ENCODE measurements at regions not wholly inside any gene's neighbourhood (a gene's known extent, or its start where the extent isn't known, plus 50 kb on each side); places are given as distances from the start of the nearest gene placed in this dataset.

- H3K27ac ChIP-seq (ENCODE audit: insufficient read depth in 1 of 2, low read depth in 1 of 2, low read length in 2 of 2, poor library complexity in 1 of 2, severe bottlenecking in 2 of 2): no peak overlapping the region
- CTCF ChIA-PET: no interaction called here
- H3K4me3 ChIP-seq (ENCODE audit: control insufficient read depth in 1 of 7, extremely low read depth in 1 of 7, insufficient read depth in 4 of 7, low read depth in 2 of 7, low read length in 6 of 7): no peak overlapping the region
- no peaks in the 10 kb centered on the region for H3K4me1 ChIP-seq (ENCODE audit: control extremely low read depth in 1 of 4, control insufficient read depth in 4 of 4, insufficient read depth in 4 of 4, low read length in 3 of 4)
- POLR2A ChIA-PET: no interaction called here
- no peaks in the 10 kb centered on the region for H3K36me3 ChIP-seq (ENCODE audit: control insufficient read depth in 4 of 4, insufficient read depth in 4 of 4, low read length in 3 of 4)
- 93% methylated on average over 3 of the region's 3 CpGs for WGBS (ENCODE audit: insufficient coverage)
- H3K9me3 ChIP-seq (ENCODE audit: control extremely low read depth in 1 of 5, control insufficient read depth in 4 of 5, insufficient read depth in 2 of 5, low read depth in 1 of 5, low read length in 4 of 5): no peaks in the 10 kb centered on the region
- no peak for DNase-seq
- no peaks in the 10 kb centered on the region for H3K27me3 ChIP-seq (replicated peaks in 2 of 5; ENCODE audit: control insufficient read depth in 4 of 5, insufficient read depth in 5 of 5, low read length in 4 of 5)
These were observed 439.3 kb upstream of the CTNND2 start for GRCh38 chr5:12343558-12343957.

GRCh38 chr5:12335938-12336337 is 431.7 kb upstream of the CTNND2 start:
- ChIA-PET POLR2A (no interaction called here), CTCF (no interaction called here)
- DNase-seq: no peak
- H3K4me3 ChIP-seq (ENCODE audit: control insufficient read depth in 1 of 7, extremely low read depth in 1 of 7, insufficient read depth in 4 of 7, low read depth in 2 of 7, low read length in 6 of 7): no peak overlapping the region
- no peak overlapping the region for H3K27ac ChIP-seq (ENCODE audit: insufficient read depth in 1 of 2, low read depth in 1 of 2, low read length in 2 of 2, poor library complexity in 1 of 2, severe bottlenecking in 2 of 2)
- H3K27me3 ChIP-seq (replicated peaks in 2 of 5; ENCODE audit: control insufficient read depth in 4 of 5, insufficient read depth in 5 of 5, low read length in 4 of 5): no peaks in the 10 kb centered on the region
- H3K4me1 ChIP-seq (ENCODE audit: control extremely low read depth in 1 of 4, control insufficient read depth in 4 of 4, insufficient read depth in 4 of 4, low read length in 3 of 4): no peaks in the 10 kb centered on the region
- WGBS (ENCODE audit: insufficient coverage): 63% methylated on average over 1 of the region's 3 CpGs
- H3K36me3 ChIP-seq (ENCODE audit: control insufficient read depth in 4 of 4, insufficient read depth in 4 of 4, low read length in 3 of 4): no peaks in the 10 kb centered on the region
- H3K9me3 ChIP-seq (ENCODE audit: control extremely low read depth in 1 of 5, control insufficient read depth in 4 of 5, insufficient read depth in 2 of 5, low read depth in 1 of 5, low read length in 4 of 5): no peaks in the 10 kb centered on the region

GRCh38 chr5:12332480-12332879 is 428.2 kb upstream of the CTNND2 start:
- Histone ChIP-seq H3K4me1 (ENCODE audit: control extremely low read depth in 1 of 4, control insufficient read depth in 4 of 4, insufficient read depth in 4 of 4, low read length in 3 of 4) (no peaks in the 10 kb centered on the region), H3K9me3 (ENCODE audit: control extremely low read depth in 1 of 5, control insufficient read depth in 4 of 5, insufficient read depth in 2 of 5, low read depth in 1 of 5, low read length in 4 of 5) (peaks cover 0 to 2% (median 0%) of the 10 kb centered on the region in 5 experiments), H3K27me3 (replicated peaks in 2 of 5; ENCODE audit: control insufficient read depth in 4 of 5, insufficient read depth in 5 of 5, low read length in 4 of 5) (no peaks in the 10 kb centered on the region), H3K4me3 (ENCODE audit: control insufficient read depth in 1 of 7, extremely low read depth in 1 of 7, insufficient read depth in 4 of 7, low read depth in 2 of 7, low read length in 6 of 7) (no peak overlapping the region), H3K36me3 (ENCODE audit: control insufficient read depth in 4 of 4, insufficient read depth in 4 of 4, low read length in 3 of 4) (no peaks in the 10 kb centered on the region), H3K27ac (ENCODE audit: insufficient read depth in 1 of 2, low read depth in 1 of 2, low read length in 2 of 2, poor library complexity in 1 of 2, severe bottlenecking in 2 of 2) (no peak overlapping the region)
- DNase-seq: no peak
- ChIA-PET POLR2A (no interaction called here), CTCF (no interaction called here)
- WGBS (ENCODE audit: insufficient coverage): 32% methylated on average over 3 of the region's 3 CpGs

DNA sequence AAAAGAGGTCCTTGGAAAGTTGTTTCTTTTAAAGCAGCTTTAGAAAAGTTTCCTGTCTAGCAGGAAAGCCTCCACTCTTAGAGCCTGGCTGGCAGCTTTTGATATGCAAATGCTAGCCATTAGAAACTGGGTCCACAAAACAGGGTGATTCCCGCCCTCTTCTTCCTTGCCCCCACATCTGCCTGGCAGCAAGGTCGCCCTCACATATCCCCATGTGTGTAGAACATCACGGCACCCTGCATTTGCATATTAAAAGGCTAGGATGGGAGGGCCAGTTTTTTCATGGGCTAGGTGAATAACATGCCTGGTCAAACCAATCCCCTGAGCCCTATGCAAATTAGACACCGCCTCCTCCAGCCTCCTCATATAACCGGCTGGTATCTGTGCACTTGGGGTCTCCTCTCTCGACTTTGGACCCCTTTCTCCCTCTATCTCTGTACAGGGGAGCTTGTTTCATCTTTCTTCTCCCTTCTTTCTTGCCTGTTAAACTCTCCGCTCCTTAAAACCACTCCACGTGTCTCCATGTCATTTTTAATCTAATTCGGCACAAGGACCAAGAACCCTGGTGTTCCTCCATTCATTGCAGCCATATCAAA is 426.8 kb upstream of the CTNND2 start:
- no peak overlapping the region for H3K27ac ChIP-seq (ENCODE audit: insufficient read depth in 1 of 2, low read depth in 1 of 2, low read length in 2 of 2, poor library complexity in 1 of 2, severe bottlenecking in 2 of 2)
- H3K27me3 ChIP-seq (replicated peaks in 2 of 5; ENCODE audit: control insufficient read depth in 4 of 5, insufficient read depth in 5 of 5, low read length in 4 of 5): no peaks in the 10 kb centered on the region
- ChIA-PET POLR2A (no interaction called here), CTCF (no interaction called here)
- 81% methylated on average over 7 of the region's 9 CpGs for WGBS (ENCODE audit: insufficient coverage)
- no peak overlapping the region for H3K4me3 ChIP-seq (ENCODE audit: control insufficient read depth in 1 of 7, extremely low read depth in 1 of 7, insufficient read depth in 4 of 7, low read depth in 2 of 7, low read length in 6 of 7)
- no peaks in the 10 kb centered on the region for H3K4me1 ChIP-seq (ENCODE audit: control extremely low read depth in 1 of 4, control insufficient read depth in 4 of 4, insufficient read depth in 4 of 4, low read length in 3 of 4)
- DNase-seq: no peak
- H3K36me3 ChIP-seq (ENCODE audit: control insufficient read depth in 4 of 4, insufficient read depth in 4 of 4, low read length in 3 of 4): no peaks in the 10 kb centered on the region
- H3K9me3 ChIP-seq (ENCODE audit: control extremely low read depth in 1 of 5, control insufficient read depth in 4 of 5, insufficient read depth in 2 of 5, low read depth in 1 of 5, low read length in 4 of 5): peaks cover 0 to 2% (median 0%) of the 10 kb centered on the region in 5 experiments

- H3K9me3 ChIP-seq (ENCODE audit: control extremely low read depth in 1 of 5, control insufficient read depth in 4 of 5, insufficient read depth in 2 of 5, low read depth in 1 of 5, low read length in 4 of 5): peaks cover 0 to 2% (median 0%) of the 10 kb centered on the region in 5 experiments
These were observed 426.1 kb upstream of the CTNND2 start for GRCh38 chr5:12330381-12330780.

GRCh38 chr5:12323637-12324229 is 419.5 kb upstream of the CTNND2 start:
- DNase-seq: no peak
- H3K4me1 ChIP-seq (ENCODE audit: control extremely low read depth in 1 of 4, control insufficient read depth in 4 of 4, insufficient read depth in 4 of 4, low read length in 3 of 4): no peaks in the 10 kb centered on the region
- H3K36me3 ChIP-seq (ENCODE audit: control insufficient read depth in 4 of 4, insufficient read depth in 4 of 4, low read length in 3 of 4): no peaks in the 10 kb centered on the region

More at GRCh38 chr5:12330381-12330780, 426.1 kb upstream of the CTNND2 start:
- Histone ChIP-seq H3K27ac (ENCODE audit: insufficient read depth in 1 of 2, low read depth in 1 of 2, low read length in 2 of 2, poor library complexity in 1 of 2, severe bottlenecking in 2 of 2) (no peak overlapping the region), H3K4me1 (ENCODE audit: control extremely low read depth in 1 of 4, control insufficient read depth in 4 of 4, insufficient read depth in 4 of 4, low read length in 3 of 4) (no peaks in the 10 kb centered on the region), H3K4me3 (ENCODE audit: control insufficient read depth in 1 of 7, extremely low read depth in 1 of 7, insufficient read depth in 4 of 7, low read depth in 2 of 7, low read length in 6 of 7) (no peak overlapping the region), H3K36me3 (ENCODE audit: control insufficient read depth in 4 of 4, insufficient read depth in 4 of 4, low read length in 3 of 4) (no peaks in the 10 kb centered on the region), H3K27me3 (replicated peaks in 2 of 5; ENCODE audit: control insufficient read depth in 4 of 5, insufficient read depth in 5 of 5, low read length in 4 of 5) (no peaks in the 10 kb centered on the region)
- ChIA-PET POLR2A (no interaction called here), CTCF (no interaction called here)
- no peak for DNase-seq
- WGBS (ENCODE audit: insufficient coverage): no CpG with 5 or more reads among the region's 4 CpGs

DNA sequence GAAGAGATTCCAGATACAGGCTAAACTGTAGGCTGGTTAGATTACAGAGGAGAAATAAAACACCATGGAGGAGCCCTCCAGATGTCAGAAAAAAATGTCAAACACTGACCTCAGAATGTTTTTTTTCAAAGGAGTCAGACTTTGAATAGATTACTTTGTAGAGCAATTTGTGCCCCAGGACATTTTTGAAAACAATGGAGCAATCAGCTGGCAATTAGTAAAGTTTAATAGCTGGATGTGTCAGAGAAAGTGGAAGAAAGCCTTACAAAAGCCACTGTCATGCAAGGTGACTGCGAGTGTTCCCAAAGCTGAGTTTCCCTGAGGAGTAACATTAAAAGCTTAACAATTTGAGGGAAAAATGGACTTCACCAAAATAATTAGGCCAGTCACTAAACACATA is 417.8 kb upstream of the CTNND2 start:
- Histone ChIP-seq H3K27ac (ENCODE audit: insufficient read depth in 1 of 2, low read depth in 1 of 2, low read length in 2 of 2, poor library complexity in 1 of 2, severe bottlenecking in 2 of 2) (no peak overlapping the region), H3K36me3 (ENCODE audit: control insufficient read depth in 4 of 4, insufficient read depth in 4 of 4, low read length in 3 of 4) (no peaks in the 10 kb centered on the region), H3K4me1 (ENCODE audit: control extremely low read depth in 1 of 4, control insufficient read depth in 4 of 4, insufficient read depth in 4 of 4, low read length in 3 of 4) (no peaks in the 10 kb centered on the region), H3K9me3 (ENCODE audit: control extremely low read depth in 1 of 5, control insufficient read depth in 4 of 5, insufficient read depth in 2 of 5, low read depth in 1 of 5, low read length in 4 of 5) (no peaks in the 10 kb centered on the region), H3K4me3 (ENCODE audit: control insufficient read depth in 1 of 7, extremely low read depth in 1 of 7, insufficient read depth in 4 of 7, low read depth in 2 of 7, low read length in 6 of 7) (no peak overlapping the region), H3K27me3 (replicated peaks in 2 of 5; ENCODE audit: control insufficient read depth in 4 of 5, insufficient read depth in 5 of 5, low read length in 4 of 5) (no peaks in the 10 kb centered on the region)
- 86% methylated on average over 1 of the region's 1 CpG for WGBS (ENCODE audit: insufficient coverage)
- no peak for DNase-seq
- ChIA-PET CTCF (no interaction called here), POLR2A (no interaction called here)

More at GRCh38 chr5:12323637-12324229, 419.5 kb upstream of the CTNND2 start:
- POLR2A ChIA-PET: no interaction called here
- no peak overlapping the region for H3K27ac ChIP-seq (ENCODE audit: insufficient read depth in 1 of 2, low read depth in 1 of 2, low read length in 2 of 2, poor library complexity in 1 of 2, severe bottlenecking in 2 of 2)
- no peaks in the 10 kb centered on the region for H3K27me3 ChIP-seq (replicated peaks in 2 of 5; ENCODE audit: control insufficient read depth in 4 of 5, insufficient read depth in 5 of 5, low read length in 4 of 5)
- H3K9me3 ChIP-seq (ENCODE audit: control extremely low read depth in 1 of 5, control insufficient read depth in 4 of 5, insufficient read depth in 2 of 5, low read depth in 1 of 5, low read length in 4 of 5): peaks cover 0 to 2% (median 0%) of the 10 kb centered on the region in 5 experiments
- H3K4me3 ChIP-seq (ENCODE audit: control insufficient read depth in 1 of 7, extremely low read depth in 1 of 7, insufficient read depth in 4 of 7, low read depth in 2 of 7, low read length in 6 of 7): no peak overlapping the region
- 65% methylated on average over 6 of the region's 7 CpGs for WGBS (ENCODE audit: insufficient coverage)
- CTCF ChIA-PET: interaction anchor here (0.9 kb wide), 1 partner anchor 9 kb away, joined by 3 read pairs; no protein-coding TSS in a partner anchor

All from common myeloid progenitor, CD34-positive (primary cell).